ENCODE measurements at regions not wholly inside any gene's neighbourhood (a gene's known extent, or its start where the extent isn't known, plus 50 kb on each side); places are given as distances from the start of the nearest gene placed in this dataset.

DNA sequence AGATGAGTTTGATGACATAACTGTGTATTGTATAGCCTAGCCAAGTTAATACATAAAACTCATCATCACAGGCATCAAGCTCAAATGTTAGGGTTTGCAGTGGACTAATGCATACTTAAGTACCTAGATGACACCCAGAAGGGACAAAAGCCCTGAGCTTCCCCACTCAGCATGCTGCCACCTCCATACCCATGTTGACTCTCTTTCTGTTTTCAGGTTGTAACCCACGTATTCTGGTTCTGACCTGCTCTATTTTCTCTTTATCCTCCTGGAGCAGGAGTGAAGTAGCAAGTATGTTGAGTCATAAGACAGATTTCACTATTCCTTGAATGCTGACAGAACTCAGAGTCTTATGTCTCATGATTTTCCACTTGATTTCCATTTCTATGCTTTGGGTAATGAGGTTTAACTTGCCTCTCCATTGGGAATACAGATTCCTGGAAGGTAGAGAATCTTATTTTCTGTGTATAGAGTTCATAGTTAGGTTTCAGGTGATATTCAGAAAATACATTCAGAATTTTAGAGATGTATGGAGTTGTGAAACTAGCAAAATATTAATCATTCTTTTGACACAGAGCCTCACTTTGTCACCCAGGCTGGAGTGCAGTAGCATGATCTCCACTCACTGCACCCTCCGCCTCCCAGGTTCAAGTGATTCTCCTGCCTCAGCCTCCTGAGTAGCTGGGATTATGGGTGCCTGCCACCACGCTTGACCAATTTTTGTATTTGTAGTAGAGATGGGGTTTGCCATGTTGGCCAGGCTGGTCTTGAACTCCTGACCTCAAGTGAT, 122.5 kb upstream of the KCNJ15 start:
- no peak for DNase-seq (ENCODE audit: low spot score)
- TF ChIP-seq, protein P1, sequence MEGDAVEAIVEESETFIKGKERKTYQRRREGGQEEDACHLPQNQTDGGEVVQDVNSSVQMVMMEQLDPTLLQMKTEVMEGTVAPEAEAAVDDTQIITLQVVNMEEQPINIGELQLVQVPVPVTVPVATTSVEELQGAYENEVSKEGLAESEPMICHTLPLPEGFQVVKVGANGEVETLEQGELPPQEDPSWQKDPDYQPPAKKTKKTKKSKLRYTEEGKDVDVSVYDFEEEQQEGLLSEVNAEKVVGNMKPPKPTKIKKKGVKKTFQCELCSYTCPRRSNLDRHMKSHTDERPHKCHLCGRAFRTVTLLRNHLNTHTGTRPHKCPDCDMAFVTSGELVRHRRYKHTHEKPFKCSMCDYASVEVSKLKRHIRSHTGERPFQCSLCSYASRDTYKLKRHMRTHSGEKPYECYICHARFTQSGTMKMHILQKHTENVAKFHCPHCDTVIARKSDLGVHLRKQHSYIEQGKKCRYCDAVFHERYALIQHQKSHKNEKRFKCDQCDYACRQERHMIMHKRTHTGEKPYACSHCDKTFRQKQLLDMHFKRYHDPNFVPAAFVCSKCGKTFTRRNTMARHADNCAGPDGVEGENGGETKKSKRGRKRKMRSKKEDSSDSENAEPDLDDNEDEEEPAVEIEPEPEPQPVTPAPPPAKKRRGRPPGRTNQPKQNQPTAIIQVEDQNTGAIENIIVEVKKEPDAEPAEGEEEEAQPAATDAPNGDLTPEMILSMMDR (IDR thresholded peaks at IDR 0.05; ENCODE audit: extremely low read depth, missing control alignments): no peak

DNA sequence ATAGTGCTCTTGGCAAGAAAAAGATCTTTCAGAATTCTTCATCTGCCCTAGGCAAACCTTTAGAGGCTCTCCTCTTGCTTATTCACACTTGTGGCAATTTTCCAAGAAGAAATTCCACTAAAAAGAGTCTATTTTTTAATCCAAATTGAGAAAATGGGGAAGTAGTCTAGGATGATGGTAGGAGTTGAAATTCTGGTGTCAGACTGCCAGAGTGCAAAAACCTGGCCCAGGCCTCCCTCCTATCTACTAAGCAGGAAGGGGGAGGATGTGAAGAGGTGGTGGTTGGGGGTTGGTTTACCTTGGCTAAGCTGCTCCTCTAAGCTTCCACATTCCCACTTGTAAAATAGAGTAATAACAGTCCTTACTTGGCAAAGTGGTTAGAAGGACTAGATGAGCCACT, 120.6 kb upstream of the KCNJ15 start:
- TF ChIP-seq, protein P1 (IDR thresholded peaks at IDR 0.05; ENCODE audit: extremely low read depth, missing control alignments): no peak
- DNase-seq (ENCODE audit: low spot score): no peak

DNA sequence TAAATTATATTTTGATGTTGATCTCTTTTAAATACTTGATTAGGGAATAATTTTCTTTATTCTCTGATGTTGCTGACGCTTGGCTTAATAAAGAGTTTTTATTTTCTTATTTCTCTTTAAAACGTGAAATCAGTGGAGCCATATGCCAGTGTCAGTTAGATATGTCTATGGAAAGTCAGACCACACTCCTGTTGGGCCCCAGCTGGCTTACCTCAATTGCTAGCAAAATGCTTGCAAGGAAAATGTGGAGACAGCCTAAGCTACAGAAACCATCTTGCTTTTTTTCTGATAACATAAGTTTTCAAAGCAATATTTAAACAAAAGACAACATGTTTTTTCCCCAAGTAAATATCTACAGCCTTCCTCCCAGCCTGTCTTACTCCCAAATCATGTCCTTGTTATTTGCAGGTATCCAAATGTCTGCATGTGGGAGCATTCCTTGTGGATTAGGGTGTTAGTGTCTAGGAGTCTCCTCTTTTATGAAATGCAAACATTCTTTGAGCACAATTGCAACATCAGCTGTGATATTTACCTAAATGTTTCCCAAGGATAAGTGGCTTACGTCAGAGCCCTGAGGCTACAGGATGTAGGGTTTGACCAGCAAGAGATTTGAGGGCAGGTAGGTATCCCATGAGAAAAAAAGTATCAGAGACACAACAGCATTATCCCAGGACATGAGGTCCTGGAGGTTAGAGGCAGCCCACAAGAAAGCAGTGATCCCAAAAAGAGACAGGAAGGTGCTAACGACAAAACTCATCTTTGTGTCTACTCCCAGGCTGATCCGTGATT, 117.2 kb upstream of the KCNJ15 start:
- DNase-seq (ENCODE audit: low spot score): no peak
- TF ChIP-seq, protein P1 (IDR thresholded peaks at IDR 0.05; ENCODE audit: extremely low read depth, missing control alignments): no peak

DNA sequence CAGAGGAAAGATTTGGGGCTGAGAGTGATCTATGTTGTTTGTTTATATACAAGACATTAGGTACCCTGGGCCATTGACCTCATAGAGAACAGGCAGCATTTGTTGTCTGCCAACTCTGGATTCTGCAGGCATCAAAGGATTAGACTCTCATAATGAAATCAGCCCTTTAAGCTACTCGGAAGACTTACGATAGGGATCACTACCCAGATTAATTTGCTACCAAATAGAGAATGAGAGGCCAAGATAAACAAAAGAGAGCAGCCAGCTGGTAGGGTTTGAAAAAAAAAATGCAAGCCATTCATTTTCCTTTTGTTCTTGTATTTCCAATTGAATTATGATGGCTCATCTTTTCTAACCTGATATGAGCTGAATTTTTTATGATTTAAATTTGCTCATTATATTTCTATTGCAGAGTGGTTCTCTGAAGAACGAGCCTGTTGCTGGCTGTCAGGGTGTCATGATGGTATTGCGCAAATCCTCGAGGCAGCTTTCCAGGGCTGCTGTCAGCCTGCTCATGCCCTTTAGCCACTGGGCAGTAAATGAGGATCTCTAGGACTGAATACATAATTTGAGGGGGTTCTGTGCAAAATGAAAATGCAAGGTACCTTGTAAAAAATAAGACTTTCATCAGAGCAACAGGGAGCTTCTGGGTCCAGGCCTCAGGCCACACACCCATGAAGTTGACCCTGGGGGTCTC, 116.4 kb upstream of the KCNJ15 start:
- TF ChIP-seq, protein P1 (IDR thresholded peaks at IDR 0.05; ENCODE audit: extremely low read depth, missing control alignments): no peak
- no peak for DNase-seq (ENCODE audit: low spot score)

DNA sequence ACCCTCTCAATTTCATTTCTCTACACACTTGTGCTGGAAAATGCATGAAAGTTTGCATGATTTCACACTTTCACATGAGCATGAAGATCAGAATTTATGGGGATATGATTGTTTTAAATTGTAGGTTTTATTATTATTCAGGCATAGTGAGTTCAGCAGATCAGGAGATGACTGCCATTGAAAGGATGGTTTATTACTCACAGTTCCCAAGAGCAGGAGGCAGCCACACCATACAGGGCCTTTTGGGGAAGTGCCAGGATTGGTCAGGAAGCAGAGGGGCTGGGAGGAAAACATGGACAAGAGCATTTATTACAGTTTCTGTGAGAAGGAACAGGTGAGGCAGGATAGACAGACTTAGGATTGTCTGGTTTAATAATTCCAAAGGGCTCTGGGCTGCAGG, 114.6 kb upstream of the KCNJ15 start:
- TF ChIP-seq, protein P1 (IDR thresholded peaks at IDR 0.05; ENCODE audit: extremely low read depth, missing control alignments): no peak
- DNase-seq (ENCODE audit: low spot score): no peak

DNA sequence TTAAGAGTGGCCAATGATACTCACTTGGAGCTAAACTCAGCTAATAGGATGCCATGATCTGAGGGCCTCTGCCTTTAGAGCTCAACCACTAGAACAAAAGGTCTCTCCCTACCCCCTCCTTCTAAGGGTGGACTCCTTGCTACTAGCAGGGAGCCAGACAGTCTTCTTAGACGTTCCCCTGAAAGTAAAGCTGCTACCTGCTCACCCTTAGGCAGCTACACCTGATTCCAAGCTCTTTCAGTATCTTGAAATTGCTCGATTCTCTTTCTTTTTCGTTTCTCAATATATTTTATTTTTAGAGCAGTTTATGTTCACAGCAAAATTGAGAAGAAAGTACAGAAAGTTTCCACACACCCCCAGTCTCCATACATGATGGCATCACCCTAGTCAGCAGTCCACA, 112.6 kb upstream of the KCNJ15 start:
- DNase-seq (ENCODE audit: low spot score): no peak
- TF ChIP-seq, protein P1 (IDR thresholded peaks at IDR 0.05; ENCODE audit: extremely low read depth, missing control alignments): no peak

DNA sequence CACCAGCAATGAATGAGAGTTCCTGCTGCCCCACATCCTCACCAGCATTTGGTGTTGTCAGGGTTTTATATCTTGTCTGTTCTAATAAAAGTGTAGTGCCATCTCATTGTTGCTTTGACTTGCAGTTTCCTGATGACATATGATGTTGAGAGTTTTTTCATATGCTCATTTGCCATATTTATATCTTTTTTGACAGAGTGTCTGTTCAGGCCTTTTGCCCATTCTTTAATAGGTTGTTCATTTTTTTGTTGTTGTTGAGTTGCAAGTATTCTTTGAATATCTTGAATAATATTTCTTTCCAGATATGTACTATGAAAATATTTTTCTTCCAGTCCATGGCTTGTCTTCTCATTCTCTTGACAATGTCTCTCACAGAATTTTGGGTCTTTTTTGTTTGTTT, 111.7 kb upstream of the KCNJ15 start:
- DNase-seq (ENCODE audit: low spot score): no peak
- TF ChIP-seq, protein P1 (IDR thresholded peaks at IDR 0.05; ENCODE audit: extremely low read depth, missing control alignments): no peak

All from GM20000 (cell line).